ENCODE measurements at regions not wholly inside any gene's neighbourhood (a gene's known extent, or its start where the extent isn't known, plus 50 kb on each side); places are given as distances from the start of the nearest gene placed in this dataset.

GRCh38 chr1:68291688-68292384 is 59.5 kb upstream of the WLS start:
- DNase-seq: no peak

DNA sequence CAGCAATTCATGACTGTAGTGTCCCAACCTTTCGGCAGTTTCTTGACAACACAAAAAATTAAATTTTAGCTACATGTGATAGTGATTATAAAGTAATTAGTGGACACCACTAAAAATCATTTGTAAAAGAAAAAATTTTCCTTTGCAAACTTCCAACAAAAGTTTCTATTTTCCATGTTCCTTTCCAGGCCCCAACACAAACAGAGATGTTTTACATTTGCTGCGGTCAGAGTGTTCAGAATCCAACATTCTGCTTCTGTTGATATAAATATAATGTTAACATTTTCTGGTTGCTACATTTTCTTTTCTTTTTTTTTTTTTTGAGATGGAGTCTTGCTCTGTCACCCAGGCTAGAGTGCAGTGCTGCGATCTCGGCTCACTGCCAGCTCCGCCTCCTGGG is 54.9 kb upstream of the WLS start:
- no peak for DNase-seq

DNA sequence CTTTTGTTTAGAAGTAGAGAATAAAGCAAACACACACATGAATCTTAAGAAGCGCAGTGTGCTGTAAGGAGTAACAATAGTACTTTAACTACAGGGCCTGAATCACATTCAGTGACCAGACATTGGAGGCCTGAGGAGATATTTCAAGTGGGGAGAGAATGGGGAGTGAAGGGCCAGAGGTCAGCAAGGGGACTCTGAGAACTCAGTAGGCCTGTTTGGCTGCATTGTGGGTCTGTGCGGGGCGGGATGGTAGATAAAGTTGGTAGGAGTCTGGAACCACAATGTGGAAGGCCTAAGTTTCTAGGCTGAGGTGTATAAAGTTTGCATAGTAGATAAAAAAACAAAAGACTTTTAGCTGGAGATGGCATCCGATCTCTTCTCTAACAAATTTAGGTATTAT is 52.7 kb upstream of the WLS start:
- no peak for DNase-seq

DNA sequence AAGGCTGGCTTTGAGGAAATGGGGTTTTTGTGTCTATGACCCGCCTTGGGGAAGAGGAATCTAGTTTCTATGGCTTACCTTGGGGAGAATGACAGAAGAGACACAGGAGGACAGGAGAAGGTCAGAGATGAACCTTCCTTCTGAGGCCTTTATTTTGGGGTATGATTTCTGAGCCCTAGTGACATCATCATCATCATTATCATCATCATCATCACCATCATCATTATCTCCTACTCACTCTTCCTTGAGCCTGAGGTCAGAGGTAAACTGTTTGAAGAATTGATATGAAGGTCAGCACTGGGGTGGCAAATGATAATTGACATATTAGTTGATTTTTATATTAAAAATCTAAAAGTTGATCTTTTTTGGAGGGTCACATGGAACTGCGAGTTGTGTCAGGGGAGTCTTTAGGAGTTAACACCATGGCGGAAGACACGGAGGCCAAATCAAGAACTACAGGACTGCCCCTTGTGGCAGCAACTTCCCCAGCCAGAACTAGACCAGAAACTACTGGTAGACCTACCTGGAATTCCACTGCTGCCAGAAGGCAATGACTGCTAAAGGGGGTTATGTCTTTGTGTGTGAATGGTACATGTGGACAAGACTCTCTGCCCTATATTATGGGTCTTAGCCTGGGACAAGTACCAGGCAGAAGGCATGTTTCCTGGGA is 49.8 kb upstream of the WLS start:
- no peak for DNase-seq
